NCI-H510A treated with DMSO at 0.1 percent for 48 hours (cell line): ENCODE measurements at regions not wholly inside any gene's neighbourhood (a gene's known extent, or its start where the extent isn't known, plus 50 kb on each side); places are given as distances from the start of the nearest gene placed in this dataset.
A peak's percentile ranks its signal among the peaks of the same experiment; 100 is the strongest.

Experiments used
- DNase-seq: peaks from one replicate; lab custom pipeline; 2025; lab: John Stamatoyannopoulos, UW

GRCh38 chr3:99542767-99543518, 95.5 kb upstream of the COL8A1 start:
- no peak for DNase-seq

GRCh38 chr3:99541181-99541580, 97.2 kb upstream of the COL8A1 start:
- DNase-seq: no peak

- DNase-seq: no peak
These were observed 101.0 kb upstream of the COL8A1 start for GRCh38 chr3:99537416-99537815.

DNA sequence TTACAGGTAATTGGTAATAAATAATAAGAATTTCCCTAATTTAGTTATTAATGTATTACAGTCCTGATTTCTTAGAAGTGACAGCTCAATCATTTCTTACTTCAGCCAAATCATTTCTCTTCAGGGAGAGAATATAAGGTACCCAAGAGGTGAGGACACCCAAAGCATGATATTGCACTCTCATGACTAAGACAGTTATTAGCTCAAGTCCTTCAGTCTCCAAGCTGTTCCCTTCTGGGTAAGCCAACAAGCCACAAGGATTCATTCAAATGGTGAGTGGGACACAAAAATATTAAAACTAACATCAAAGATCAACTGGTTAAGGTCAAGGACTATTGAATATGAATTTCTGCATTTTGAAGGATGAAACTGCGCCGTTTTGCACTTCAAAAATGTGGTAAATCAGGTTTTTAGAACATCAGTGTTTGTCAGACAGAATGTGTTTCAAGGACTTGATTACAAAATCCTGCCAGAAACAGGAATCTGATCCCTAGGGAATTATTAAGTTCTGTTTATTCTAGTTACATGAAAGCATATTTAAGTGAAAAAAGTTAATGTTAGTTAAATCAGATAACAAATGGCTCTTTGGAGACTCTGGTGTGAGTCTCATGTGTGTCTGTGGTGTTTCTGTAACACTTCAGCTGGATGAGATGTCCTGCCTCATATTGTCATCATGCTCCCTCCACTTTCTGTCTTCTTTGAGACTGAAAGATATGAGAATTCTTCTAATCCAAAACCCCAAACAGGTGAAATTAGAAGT, 101.7 kb upstream of the COL8A1 start:
- DNase-seq: no peak

DNA sequence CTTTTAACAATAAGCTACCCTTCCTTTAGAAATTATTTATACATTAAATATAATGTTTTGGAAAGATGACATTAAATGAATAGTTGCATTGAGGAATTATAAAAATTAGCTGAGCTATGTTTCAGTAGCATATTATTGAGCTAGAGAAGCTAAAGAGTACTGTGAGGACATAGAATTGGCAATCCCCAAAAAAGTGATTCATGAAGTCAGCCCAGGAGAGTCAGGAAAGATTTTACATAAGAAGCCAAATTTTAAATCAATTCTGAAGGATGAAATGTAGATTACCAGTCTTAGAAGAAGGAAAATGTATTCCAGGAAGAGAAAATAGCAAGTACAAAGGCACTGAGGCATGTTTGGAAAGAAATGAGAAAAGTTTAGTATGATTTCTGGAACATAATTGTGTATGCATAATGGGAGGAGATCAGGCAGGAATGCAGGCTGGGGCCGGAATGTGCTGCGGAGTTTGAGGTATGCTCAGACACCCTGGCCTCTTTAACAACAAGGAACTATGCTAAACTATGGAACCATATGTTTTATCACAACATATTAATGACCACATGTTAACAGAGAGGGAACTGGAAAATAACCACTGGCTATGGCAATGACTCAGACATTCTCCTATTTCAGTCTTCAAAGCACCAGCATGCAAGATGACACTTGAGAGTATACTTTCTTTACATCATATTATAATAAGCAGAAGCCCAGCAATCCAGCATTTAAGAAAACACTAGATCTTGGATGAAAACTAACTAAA, 103.3 kb upstream of the COL8A1 start:
- DNase-seq: no peak

DNA sequence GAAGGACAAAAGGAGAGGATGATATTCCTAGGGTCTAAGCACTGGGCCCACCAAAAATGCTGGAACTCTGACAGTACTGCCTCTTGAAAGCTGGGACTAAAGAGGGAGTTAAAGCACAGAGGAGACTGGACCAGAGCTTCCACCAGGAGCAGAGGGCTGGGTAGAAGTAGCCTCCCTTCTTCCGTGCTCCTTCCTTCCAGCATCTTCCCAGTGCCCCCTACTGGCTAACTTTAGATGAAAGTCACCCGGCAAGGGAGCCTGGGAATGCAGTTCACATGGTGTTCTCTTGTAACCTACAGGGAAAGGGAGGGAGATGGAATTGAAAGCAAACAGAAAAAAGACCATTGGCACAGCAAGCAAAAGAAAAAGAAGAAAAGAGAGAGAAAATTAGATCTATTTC, 106.1 kb upstream of the COL8A1 start:
- DNase-seq: peak; percentile 0

DNA sequence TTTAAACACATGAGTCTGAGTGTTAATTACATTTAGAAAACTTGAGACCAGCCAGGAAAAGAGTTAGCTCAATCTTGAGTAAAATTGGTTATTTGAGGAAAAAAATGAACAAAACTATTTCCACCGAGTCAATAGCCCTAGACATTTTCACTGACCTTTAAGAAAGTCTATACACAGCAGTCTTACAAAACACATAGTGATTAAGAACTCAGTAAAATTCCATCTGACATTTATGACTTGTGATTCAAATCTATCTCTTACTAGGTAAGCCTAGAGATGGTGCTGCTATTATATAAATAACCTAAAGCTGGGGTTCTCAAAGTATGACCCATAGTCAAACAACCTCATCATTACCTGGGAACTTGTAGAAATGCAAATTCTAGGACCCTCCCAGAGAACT, 109.1 kb upstream of the COL8A1 start:
- no peak for DNase-seq

DNA sequence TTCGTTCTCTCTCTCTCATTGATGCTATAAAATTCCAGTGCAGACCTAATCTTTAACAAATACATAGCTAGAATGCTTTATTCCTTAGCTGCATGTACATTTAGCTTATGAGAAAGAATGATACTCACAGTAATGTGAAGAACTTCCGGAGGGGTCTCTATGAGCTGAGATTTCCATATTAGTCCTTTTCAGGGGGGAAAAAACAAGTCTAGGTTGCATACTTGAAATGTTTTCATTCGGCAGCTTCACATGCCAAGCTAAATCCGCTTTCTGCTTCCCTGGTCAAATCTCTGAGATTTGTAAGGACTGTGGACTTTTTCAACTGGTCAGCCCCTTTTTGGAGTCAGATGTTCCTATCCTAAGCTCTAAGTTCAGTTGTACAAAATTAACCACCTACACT, 111.5 kb upstream of the COL8A1 start:
- DNase-seq: no peak

DNA sequence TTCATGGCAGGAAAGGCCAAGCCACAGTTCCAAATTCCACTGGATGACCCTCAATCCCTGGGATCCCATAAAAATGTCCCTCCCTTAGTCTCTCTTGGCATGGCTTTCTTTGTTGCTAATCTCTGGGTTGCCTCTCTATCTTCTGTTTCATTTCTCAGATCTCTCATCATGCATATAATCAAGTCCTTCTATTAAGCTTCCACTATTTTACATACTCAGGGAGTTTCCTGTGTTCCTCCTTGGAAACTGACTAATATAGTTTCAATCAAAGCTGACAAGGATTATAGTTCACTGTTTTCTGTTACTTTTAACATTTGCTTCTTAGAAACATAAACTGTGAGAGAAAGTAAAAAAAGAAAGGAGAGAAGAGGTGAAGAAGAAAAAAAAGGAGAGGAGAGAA, 113.8 kb upstream of the COL8A1 start:
- DNase-seq: no peak

DNA sequence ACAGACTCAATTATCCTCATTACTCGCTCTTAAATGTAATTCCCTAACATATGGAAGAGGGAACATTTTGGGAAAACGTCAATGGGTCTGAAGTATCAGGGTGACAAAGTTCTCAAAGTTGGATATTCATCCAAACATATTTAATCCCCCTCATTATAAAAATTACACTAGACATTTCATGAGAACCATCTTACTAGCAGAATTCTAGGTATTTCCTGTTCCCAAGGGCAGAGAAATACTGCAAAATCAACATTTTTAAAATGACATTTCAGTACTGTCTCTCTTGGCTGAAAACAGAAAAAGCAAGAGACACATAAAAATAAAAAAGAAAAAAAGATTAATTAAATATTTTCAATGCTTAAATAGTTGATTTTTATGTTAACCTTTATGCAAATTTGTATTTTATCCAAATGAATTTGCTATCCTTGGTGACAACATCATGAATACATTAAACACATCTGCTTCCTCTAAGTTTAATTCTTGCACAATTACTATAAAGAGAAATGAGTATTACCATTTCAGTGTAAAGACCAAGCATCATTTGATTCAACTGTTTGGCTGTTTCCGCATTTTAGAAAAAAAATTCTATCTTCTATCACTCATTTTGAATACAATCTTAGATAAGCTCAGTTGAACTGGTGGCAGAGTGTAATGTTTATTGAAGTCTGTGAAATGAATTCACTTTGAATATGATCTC, 114.8 kb upstream of the COL8A1 start:
- DNase-seq: no peak

- DNase-seq: no peak
These were observed 116.2 kb upstream of the COL8A1 start for GRCh38 chr3:99522147-99522546.

GRCh38 chr3:99521551-99521950, 116.8 kb upstream of the COL8A1 start:
- DNase-seq: no peak

DNA sequence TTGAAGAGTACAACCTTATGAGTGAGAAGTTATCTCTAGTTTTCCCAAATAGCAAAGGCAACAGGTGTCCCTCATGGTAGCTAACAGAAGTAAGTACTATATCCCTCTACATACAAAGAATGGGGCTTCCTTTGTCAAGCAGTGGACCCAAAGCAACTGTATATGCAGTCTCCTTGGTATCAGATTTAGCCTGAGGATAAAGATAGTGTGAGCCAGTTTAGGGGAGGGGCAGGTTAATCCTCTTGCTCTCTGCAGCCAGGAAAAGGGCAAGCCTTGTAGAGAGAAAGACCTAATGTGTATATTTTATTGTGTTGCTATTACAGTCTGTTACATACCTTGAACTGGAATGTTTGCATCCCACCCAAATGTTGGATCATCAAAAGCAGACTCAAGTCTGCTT, 117.9 kb upstream of the COL8A1 start:
- DNase-seq: no peak

GRCh38 chr3:99516936-99517335, 121.5 kb upstream of the COL8A1 start:
- DNase-seq: no peak

GRCh38 chr3:99515891-99516290, 122.5 kb upstream of the COL8A1 start:
- DNase-seq: no peak

DNA sequence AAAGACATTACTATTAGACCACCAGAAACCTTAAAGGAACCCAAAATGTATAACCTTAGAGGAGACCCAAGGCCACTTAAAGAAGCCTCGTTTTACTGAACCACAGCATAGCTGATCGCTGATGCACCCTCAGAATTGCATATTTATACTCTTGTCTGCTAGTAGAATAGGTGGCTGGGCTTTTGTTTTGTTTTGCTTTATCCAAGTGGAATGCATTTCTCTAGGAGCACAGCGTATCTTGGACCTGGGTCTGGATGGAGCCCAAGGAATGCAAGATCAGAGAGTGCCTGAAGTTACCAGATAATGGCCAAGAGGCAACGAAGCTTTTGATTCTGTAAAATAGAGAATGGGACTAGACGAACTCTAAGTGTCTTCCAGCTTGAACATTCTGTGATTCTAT, 129.2 kb upstream of the COL8A1 start:
- DNase-seq: no peak

GRCh38 chr3:99508191-99508590, 130.2 kb upstream of the COL8A1 start:
- DNase-seq: no peak

DNA sequence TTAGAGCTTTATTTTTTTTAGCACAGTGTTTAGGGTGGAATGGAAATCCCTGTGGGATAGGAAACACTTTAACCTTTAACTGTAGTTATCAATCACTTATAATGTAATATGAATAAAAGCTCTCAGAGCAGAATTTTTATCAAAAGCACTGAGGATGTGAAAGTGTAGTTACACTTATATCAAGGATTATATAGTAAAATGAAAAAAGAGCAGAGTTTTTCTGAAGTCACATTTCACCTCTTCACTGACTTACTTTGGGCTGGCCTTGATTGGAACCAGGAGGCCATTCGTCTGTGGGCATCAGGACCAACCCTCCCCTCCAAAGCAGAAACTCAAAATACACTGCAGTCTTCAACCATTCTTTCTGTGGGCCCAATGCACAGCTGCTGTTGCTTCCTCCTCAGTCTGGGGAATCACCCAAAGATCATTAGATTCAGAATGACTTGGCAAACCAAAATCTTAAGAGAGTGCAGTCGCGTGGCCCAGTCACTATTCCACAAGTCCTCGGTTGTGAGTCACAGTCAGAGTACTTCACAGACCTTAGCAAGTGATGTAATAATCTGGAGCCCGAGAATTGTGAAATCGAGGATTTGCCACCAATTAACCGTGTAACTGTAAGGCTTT, 132.6 kb upstream of the COL8A1 start:
- no peak for DNase-seq

- DNase-seq: no peak
These were observed 133.2 kb upstream of the COL8A1 start for GRCh38 chr3:99505200-99505599.

DNA sequence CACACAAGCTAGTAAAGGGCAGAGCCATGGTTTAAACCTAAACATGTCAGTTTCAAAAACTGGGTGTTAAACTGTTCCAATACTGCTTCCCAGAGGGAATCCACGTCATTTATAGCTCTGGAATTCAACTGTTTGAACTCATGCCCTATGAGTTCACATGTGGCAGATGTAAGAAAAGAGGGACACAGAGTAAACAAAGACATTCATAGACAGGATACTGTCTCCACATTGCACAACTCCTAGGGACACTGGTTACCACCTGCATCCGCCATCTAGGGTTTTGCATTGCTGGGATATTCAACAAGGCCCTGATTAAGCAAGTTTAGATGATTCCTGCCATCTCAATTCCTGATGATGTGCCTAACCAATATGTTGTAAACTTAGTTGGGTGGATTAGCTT, 134.1 kb upstream of the COL8A1 start:
- peak; percentile 3 for DNase-seq

DNA sequence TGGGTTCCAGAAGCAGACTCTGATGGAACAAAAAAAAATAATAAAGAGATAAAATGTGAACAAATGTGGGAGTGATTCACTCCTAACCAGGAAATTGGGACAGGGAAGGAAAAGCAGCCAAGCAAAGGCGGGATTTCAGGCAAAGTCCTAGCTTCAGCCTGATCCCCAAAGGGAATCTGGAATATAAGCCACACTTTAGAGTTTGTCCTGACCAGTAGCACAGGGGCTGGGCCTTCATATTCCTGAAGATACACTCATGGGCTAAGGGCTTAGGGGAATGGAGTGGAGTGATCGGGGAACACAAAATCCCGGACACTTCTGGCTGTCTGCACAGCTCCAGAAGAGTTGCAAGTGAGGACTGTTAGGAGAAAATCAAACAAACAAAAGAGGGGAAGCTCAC, 135.0 kb upstream of the COL8A1 start:
- DNase-seq: no peak

GRCh38 chr3:99502871-99503270, 135.5 kb upstream of the COL8A1 start:
- no peak for DNase-seq
